Muscle layer of duodenum (tissue), 2 donors: ENCODE measurements at regions not wholly inside any gene's neighbourhood (a gene's known extent, or its start where the extent isn't known, plus 50 kb on each side); places are given as distances from the start of the nearest gene placed in this dataset.

ENCODE experiments used
- H3K27ac ChIP-seq: one replicate; pipeline ENCODE4 v1.7.0; 2013; ENCODE audit warnings: mild to moderate bottlenecking, low read length
- H3K27me3 ChIP-seq: one replicate; pipeline ENCODE4 v1.7.0; 2013; ENCODE audit warnings: low read depth, mild to moderate bottlenecking, control low read depth, low read length
- H3K36me3 ChIP-seq, 2 donors: one replicate each; pipeline ENCODE4 v1.7.0; 2013; ENCODE audit warnings: low read length in 2 of 2, control low read depth in 1 of 2, mild to moderate bottlenecking in 1 of 2; ENCODE audit not compliant: insufficient read depth in 2 of 2, control insufficient read depth in 1 of 2
- H3K4me1 ChIP-seq, 2 donors: one replicate each; pipeline ENCODE4 v1.7.0; 2013; ENCODE audit warnings: low read length in 2 of 2, mild to moderate bottlenecking in 2 of 2, control low read depth in 1 of 2, moderate library complexity in 1 of 2; ENCODE audit not compliant: insufficient read depth in 2 of 2, control insufficient read depth in 1 of 2
- H3K4me3 ChIP-seq, 2 donors: one replicate each; pipeline ENCODE4 v1.7.0; 2013; ENCODE audit warnings: low read length in 2 of 2, low read depth in 1 of 2, mild to moderate bottlenecking in 1 of 2
- H3K9me3 ChIP-seq, 2 donors: one replicate each; pipeline ENCODE4 v1.7.0; 2013; ENCODE audit warnings: low read length in 2 of 2, control low read depth in 1 of 2, mild to moderate bottlenecking in 1 of 2; ENCODE audit not compliant: control insufficient read depth in 1 of 2
- donor health status: healthy.

- H3K4me3 ChIP-seq, result no peak overlapping the region
- no peaks in the 10 kb centered on the region for H3K36me3 ChIP-seq
- H3K4me1 ChIP-seq, result no peaks in the 10 kb centered on the region
- no peaks in the 10 kb centered on the region for H3K9me3 ChIP-seq
- H3K27ac ChIP-seq, result no peak overlapping the region
- no peaks in the 10 kb centered on the region for H3K27me3 ChIP-seq
These were observed 249.1 kb downstream of the DIRAS2 start for GRCh38 chr9:90393365-90394152.

GRCh38 chr9:90394871-90395270 lies 247.8 kb downstream of the DIRAS2 start:
- Histone ChIP-seq H3K4me3 (no peak overlapping the region), H3K9me3 (no peaks in the 10 kb centered on the region), H3K27ac (no peak overlapping the region), H3K27me3 (no peaks in the 10 kb centered on the region), H3K36me3 (no peaks in the 10 kb centered on the region), H3K4me1 (no peaks in the 10 kb centered on the region)

- no peaks in the 10 kb centered on the region for H3K27me3 ChIP-seq
- no peaks in the 10 kb centered on the region for H3K4me1 ChIP-seq
- no peak overlapping the region for H3K4me3 ChIP-seq
- H3K36me3 ChIP-seq, result no peaks in the 10 kb centered on the region
- no peak overlapping the region for H3K27ac ChIP-seq
- no peaks in the 10 kb centered on the region for H3K9me3 ChIP-seq
These were observed 242.5 kb downstream of the DIRAS2 start for GRCh38 chr9:90400091-90400490.

GRCh38 chr9:90408659-90409058 lies 234.0 kb downstream of the DIRAS2 start:
- H3K36me3 ChIP-seq, result no peaks in the 10 kb centered on the region
- H3K27ac ChIP-seq, result no peak overlapping the region
- H3K4me1 ChIP-seq, result no peaks in the 10 kb centered on the region
- H3K27me3 ChIP-seq, result no peaks in the 10 kb centered on the region
- peaks cover 7 to 10% of the 10 kb centered on the region in 2 donors for H3K9me3 ChIP-seq
- peak overlapping the region in 1 of 2 donors; percentile 17 for H3K4me3 ChIP-seq

GRCh38 chr9:90419221-90419851 lies 223.3 kb downstream of the DIRAS2 start:
- Histone ChIP-seq H3K4me1 (no peaks in the 10 kb centered on the region), H3K36me3 (no peaks in the 10 kb centered on the region), H3K27me3 (no peaks in the 10 kb centered on the region), H3K27ac (no peak overlapping the region), H3K4me3 (no peak overlapping the region), H3K9me3 (no peaks in the 10 kb centered on the region)

- Histone ChIP-seq H3K27me3 (no peaks in the 10 kb centered on the region), H3K27ac (no peak overlapping the region), H3K9me3 (no peaks in the 10 kb centered on the region), H3K4me1 (no peaks in the 10 kb centered on the region), H3K36me3 (no peaks in the 10 kb centered on the region), H3K4me3 (no peak overlapping the region)
These were observed 222.4 kb downstream of the DIRAS2 start for GRCh38 chr9:90420211-90420610.

GRCh38 chr9:90420768-90421513 lies 221.7 kb downstream of the DIRAS2 start:
- H3K36me3 ChIP-seq, result no peaks in the 10 kb centered on the region
- H3K4me1 ChIP-seq, result no peaks in the 10 kb centered on the region
- H3K4me3 ChIP-seq, result no peak overlapping the region
- no peak overlapping the region for H3K27ac ChIP-seq
- H3K27me3 ChIP-seq, result no peaks in the 10 kb centered on the region
- H3K9me3 ChIP-seq, result no peaks in the 10 kb centered on the region

GRCh38 chr9:90421786-90422185 lies 220.8 kb downstream of the DIRAS2 start:
- H3K36me3 ChIP-seq, result no peaks in the 10 kb centered on the region
- no peaks in the 10 kb centered on the region for H3K27me3 ChIP-seq
- H3K4me1 ChIP-seq, result no peaks in the 10 kb centered on the region
- H3K9me3 ChIP-seq, result no peaks in the 10 kb centered on the region
- H3K27ac ChIP-seq, result no peak overlapping the region
- no peak overlapping the region for H3K4me3 ChIP-seq

- Histone ChIP-seq H3K4me3 (no peak overlapping the region), H3K9me3 (no peaks in the 10 kb centered on the region), H3K4me1 (no peaks in the 10 kb centered on the region), H3K27ac (no peak overlapping the region), H3K27me3 (no peaks in the 10 kb centered on the region), H3K36me3 (no peaks in the 10 kb centered on the region)
These were observed 218.9 kb downstream of the DIRAS2 start for GRCh38 chr9:90423661-90424193.

- no peak overlapping the region for H3K27ac ChIP-seq
- no peaks in the 10 kb centered on the region for H3K36me3 ChIP-seq
- H3K4me1 ChIP-seq, result no peaks in the 10 kb centered on the region
- H3K9me3 ChIP-seq, result no peaks in the 10 kb centered on the region
- H3K4me3 ChIP-seq, result no peak overlapping the region
- no peaks in the 10 kb centered on the region for H3K27me3 ChIP-seq
These were observed 214.1 kb downstream of the DIRAS2 start for GRCh38 chr9:90428517-90428916.

- Histone ChIP-seq H3K4me3 (peak overlapping the region in 1 of 2 donors; percentile 15), H3K27ac (no peak overlapping the region)
These were observed 209.7 kb downstream of the DIRAS2 start for GRCh38 chr9:90432951-90433350.

More at GRCh38 chr9:90432951-90433350, 209.7 kb downstream of the DIRAS2 start:
- H3K27me3 ChIP-seq, result no peaks in the 10 kb centered on the region
- H3K36me3 ChIP-seq, result no peaks in the 10 kb centered on the region
- no peaks in the 10 kb centered on the region for H3K4me1 ChIP-seq
- no peaks in the 10 kb centered on the region for H3K9me3 ChIP-seq
